IMR-90 (cell line): ENCODE measurements at regions not wholly inside any gene's neighbourhood (a gene's known extent, or its start where the extent isn't known, plus 50 kb on each side); places are given as distances from the start of the nearest gene placed in this dataset.

Experiments
- ATAC-seq: fragments of 200-7000 bp; cut with Tn5 transposase; 2 replicates; pipeline ENCODE4 v1.9.1; 2020; ENCODE audit warnings: low read depth, mild to moderate bottlenecking, moderate library complexity
- BruUV-seq: library from RNA; stranded (reverse); fragments of 400-500 nt; replicated peaks from 2 replicates; lab custom pipeline; 2021; lab: Mats Ljungman, UMichigan
- CTCF ChIA-PET: fragments of 300-600 bp; formaldehyde crosslinking; extraction: SDS; loops from one replicate; lab custom pipeline; 2021; ENCODE audit warnings: antibody characterized with exemption; lab: Yijun Ruan, JAX
- POLR2A ChIA-PET: fragments of 300-600 bp; sonication (Branson Sonifier 250); formaldehyde crosslinking; loops from one replicate; lab custom pipeline; 2022; ENCODE audit warnings: antibody characterized with exemption; ENCODE audit not compliant: unreplicated experiment; lab: Charles Lee
- DNase-seq: peaks from one replicate; pipeline ENCODE4 v3.0.0; 2013
- H2AFZ ChIP-seq: replicated peaks from 2 replicates; pipeline ENCODE3; 2013; ENCODE audit warnings: low read length, mild to moderate bottlenecking; ENCODE audit not compliant: poor library complexity
- H2AK5ac ChIP-seq: 2 replicates; pipeline ENCODE4 v1.6.1; 2013; ENCODE audit warnings: low read depth, low read length, inconsistent platforms
- H2AK9ac ChIP-seq: replicated peaks from 2 replicates; pipeline ENCODE3; 2013; ENCODE audit warnings: mild to moderate bottlenecking, low read depth, low read length, moderate library complexity; ENCODE audit not compliant: poor library complexity
- H2BK120ac ChIP-seq: 2 replicates; pipeline ENCODE4 v1.6.1; 2013; ENCODE audit warnings: low read depth, low read length, inconsistent platforms
- H2BK15ac ChIP-seq: 3 replicates; pipeline ENCODE4 v1.6.1; 2013; ENCODE audit warnings: low read depth, low read length, inconsistent platforms
- H2BK20ac ChIP-seq: 2 replicates; pipeline ENCODE4 v1.6.1; 2013; ENCODE audit warnings: low read depth, mild to moderate bottlenecking, inconsistent platforms, low read length, moderate library complexity
- H2BK5ac ChIP-seq: 2 replicates; pipeline ENCODE4 v1.6.1; 2013; ENCODE audit warnings: mild to moderate bottlenecking, low read depth, low read length, inconsistent platforms; ENCODE audit not compliant: poor library complexity, severe bottlenecking
- H3K14ac ChIP-seq: replicated peaks from 2 replicates; pipeline ENCODE4 v1.6.1; 2013; ENCODE audit warnings: low read depth, low read length, inconsistent platforms
- H3K18ac ChIP-seq: 2 replicates; pipeline ENCODE4 v1.6.1; 2013; ENCODE audit warnings: low read depth, low read length, control low read depth
- H3K23ac ChIP-seq: 2 replicates; pipeline ENCODE4 v1.6.1; 2013; ENCODE audit warnings: low read depth, low read length, inconsistent platforms
- H3K27ac ChIP-seq: 2 replicates; pipeline ENCODE4 v1.5.1; 2013; ENCODE audit warnings: mild to moderate bottlenecking, control low read depth, low read length; ENCODE audit not compliant: insufficient read depth
- H3K27me3 ChIP-seq: 2 replicates; pipeline ENCODE4 v1.6.1; 2013; ENCODE audit warnings: low read length; ENCODE audit not compliant: control insufficient read depth, insufficient read depth
- H3K36me3 ChIP-seq: 2 replicates; pipeline ENCODE4 v1.6.1; 2013; ENCODE audit warnings: low read length, mixed read lengths; ENCODE audit not compliant: control insufficient read depth, insufficient read depth
- H3K4ac ChIP-seq: 2 replicates; pipeline ENCODE4 v1.6.1; 2013; ENCODE audit warnings: low read depth, low read length, inconsistent platforms
- H3K4me1 ChIP-seq: 2 replicates; pipeline ENCODE4 v1.6.1; 2013; ENCODE audit warnings: low read length, mixed read lengths; ENCODE audit not compliant: control insufficient read depth, insufficient read depth
- H3K4me2 ChIP-seq: 2 replicates; pipeline ENCODE4 v1.6.1; 2013; ENCODE audit warnings: low read depth, mild to moderate bottlenecking, control low read depth, low read length, moderate library complexity
- H3K4me3 ChIP-seq: 2 replicates; pipeline ENCODE4 v1.5.1; 2013; ENCODE audit warnings: low read depth, mild to moderate bottlenecking, control low read depth, low read length, moderate library complexity; ENCODE audit not compliant: insufficient read depth
- H3K56ac ChIP-seq: 2 replicates; pipeline ENCODE4 v1.6.1; 2013; ENCODE audit warnings: low read length, inconsistent platforms; ENCODE audit not compliant: insufficient read depth; ENCODE audit errors: extremely low read depth
- H3K79me1 ChIP-seq, 2 experiments: 2 replicates each; pipeline ENCODE4 v1.6.1; 2013; ENCODE audit warnings: low read length in 2 of 2, inconsistent platforms in 1 of 2, low read depth in 1 of 2
- H3K9ac ChIP-seq: 2 replicates; pipeline ENCODE4 v1.6.1; 2013; ENCODE audit warnings: low read depth, low read length, control low read depth
- H3K9me1 ChIP-seq: 2 replicates; pipeline ENCODE4 v1.6.1; 2013; ENCODE audit warnings: low read length, inconsistent platforms; ENCODE audit not compliant: insufficient read depth
- H3K9me3 ChIP-seq: 2 replicates; pipeline ENCODE4 v1.6.1; 2013; ENCODE audit warnings: low read length; ENCODE audit not compliant: control insufficient read depth, insufficient read depth
- H4K20me1 ChIP-seq: 2 replicates; pipeline ENCODE4 v1.6.1; 2013; ENCODE audit warnings: low read length, inconsistent platforms; ENCODE audit not compliant: insufficient read depth
- H4K5ac ChIP-seq: 2 replicates; pipeline ENCODE4 v1.6.1; 2013; ENCODE audit warnings: mild to moderate bottlenecking, low read depth, low read length, control low read depth
- H4K8ac ChIP-seq, 2 experiments: 2 replicates each; pipeline ENCODE4 v1.6.1; 2013; ENCODE audit warnings: low read depth in 2 of 2, low read length in 2 of 2, control low read depth in 1 of 2, inconsistent platforms in 1 of 2
- H4K91ac ChIP-seq: 2 replicates; pipeline ENCODE4 v1.6.1; 2013; ENCODE audit warnings: low read depth, low read length, inconsistent platforms; ENCODE audit not compliant: insufficient read depth
- BHLHE40 ChIP-seq: fragments of 150-350 bp; IDR thresholded peaks from 2 replicates; pipeline ENCODE4 v1.6.1; 2016; ENCODE audit warnings: mild to moderate bottlenecking, low read depth, low read length
- CHD1 ChIP-seq: IDR thresholded peaks from 2 replicates; pipeline ENCODE4 v1.6.1; 2012; ENCODE audit warnings: low read depth, low read length, improper control_type of control experiment
- CTCF ChIP-seq: conservative IDR thresholded peaks from 2 replicates; pipeline ENCODE4 v1.5.1; 2012; ENCODE audit warnings: mild to moderate bottlenecking, low read depth, low read length, improper control_type of control experiment
- ELK1 ChIP-seq: fragments of 150-350 bp; IDR thresholded peaks from 2 replicates; pipeline ENCODE4 v1.6.1; 2016; ENCODE audit warnings: low read depth, mild to moderate bottlenecking, low read length, moderate library complexity, borderline replicate concordance
- MAFK ChIP-seq: IDR thresholded peaks from 2 replicates; pipeline ENCODE4 v1.6.1; 2012; ENCODE audit warnings: low read depth, low read length, improper control_type of control experiment
- MXI1 ChIP-seq: IDR thresholded peaks from 2 replicates; pipeline ENCODE4 v1.6.1; 2012; ENCODE audit warnings: low read depth, mild to moderate bottlenecking, low read length, moderate library complexity, borderline replicate concordance
- NFE2L2 ChIP-seq: fragments of 150-350 bp; IDR thresholded peaks from 2 replicates; pipeline ENCODE4 v1.6.1; 2016; ENCODE audit warnings: low read depth, mild to moderate bottlenecking, low read length
- POLR2A ChIP-seq: IDR thresholded peaks from 2 replicates; pipeline ENCODE4 v1.6.1; 2012; ENCODE audit warnings: mild to moderate bottlenecking, low read depth, low read length
- RCOR1 ChIP-seq: IDR thresholded peaks from 2 replicates; pipeline ENCODE4 v1.6.1; 2012; ENCODE audit warnings: mild to moderate bottlenecking, low read length, improper control_type of control experiment; ENCODE audit not compliant: insufficient replicate concordance
- RFX5 ChIP-seq: IDR thresholded peaks from 2 replicates; pipeline ENCODE4 v1.8.0; 2012; ENCODE audit warnings: low read depth, mild to moderate bottlenecking, low read length, moderate library complexity
- USF2 ChIP-seq: fragments of 150-350 bp; IDR thresholded peaks from 2 replicates; pipeline ENCODE4 v1.6.1; 2017; ENCODE audit warnings: mild to moderate bottlenecking, antibody characterized with exemption, low read length, low read depth
- dilution Hi-C: fragments of 300-500 bp; cut with HindIII; formaldehyde crosslinking; loops from one replicate; pipeline ENCODE4 v1.14.3; 2018; ENCODE audit warnings: low sequenced_read_pairs; ENCODE audit not compliant: unreplicated experiment
- in situ Hi-C: fragments of 300-500 bp; cut with MboI; formaldehyde crosslinking; loops from 3 replicates; pipeline ENCODE4 v1.14.3; 2019; ENCODE audit warnings: low sequenced_read_pairs, inconsistent platforms, mixed read lengths
- intact Hi-C: fragments of 100-400 bp; cut with micrococcal nuclease; formaldehyde crosslinking; loops from 2 replicates; pipeline ENCODE4 v1.10.0; 2022

GRCh38 chr4:162366146-162366545 is 202.3 kb upstream of the FSTL5 start:
- H3K4me2 ChIP-seq, result no peak overlapping the region
- no peaks in the 10 kb centered on the region for H3K9me1 ChIP-seq
- H3K23ac ChIP-seq, result no peak overlapping the region
- BruUV-seq, result no TSS peak
- H3K4ac ChIP-seq, result no peak overlapping the region
- dilution Hi-C loops, result no loop called here
- no peak overlapping the region for H3K27ac ChIP-seq
- DNase-seq, result no peak
- no peak overlapping the region for H4K5ac ChIP-seq
- H3K79me1 ChIP-seq, result no peaks in the 10 kb centered on the region
- no peak overlapping the region for H2AFZ ChIP-seq
- H4K8ac ChIP-seq, result no peak overlapping the region
- TF ChIP-seq POLR2A (no peak), CTCF (no peak), RFX5 (no peak), MXI1 (no peak), USF2 (no peak), BHLHE40 (no peak), RCOR1 (no peak), NFE2L2 (no peak), CHD1 (no peak), MAFK (no peak), ELK1 (no peak)
- no peak overlapping the region for H2BK5ac ChIP-seq
- H2AK5ac ChIP-seq, result no peak overlapping the region
- no peaks in the 10 kb centered on the region for H3K4me1 ChIP-seq
- no peak for ATAC-seq
- H2AK9ac ChIP-seq, result no peak overlapping the region
- no peaks in the 10 kb centered on the region for H3K36me3 ChIP-seq
- POLR2A ChIA-PET, result no interaction called here
- H3K27me3 ChIP-seq, result no peaks in the 10 kb centered on the region
- H3K14ac ChIP-seq, result no peak overlapping the region
- CTCF ChIA-PET, result no interaction called here
- no peaks in the 10 kb centered on the region for H4K20me1 ChIP-seq
- no peak overlapping the region for H4K91ac ChIP-seq
- no peak overlapping the region for H2BK120ac ChIP-seq
- intact Hi-C loops, result no loop called here
- in situ Hi-C loops, result no loop called here
- no peak overlapping the region for H2BK20ac ChIP-seq
- H3K4me3 ChIP-seq, result no peak overlapping the region
- H3K9ac ChIP-seq, result no peak overlapping the region
- no peak overlapping the region for H3K18ac ChIP-seq
- H3K56ac ChIP-seq, result no peak overlapping the region
- H3K9me3 ChIP-seq, result peaks cover 6% of the 10 kb centered on the region
- H2BK15ac ChIP-seq, result no peak overlapping the region
